ENCODE measurements at regions not wholly inside any gene's neighbourhood (a gene's known extent, or its start where the extent isn't known, plus 50 kb on each side); places are given as distances from the start of the nearest gene placed in this dataset.

DNA sequence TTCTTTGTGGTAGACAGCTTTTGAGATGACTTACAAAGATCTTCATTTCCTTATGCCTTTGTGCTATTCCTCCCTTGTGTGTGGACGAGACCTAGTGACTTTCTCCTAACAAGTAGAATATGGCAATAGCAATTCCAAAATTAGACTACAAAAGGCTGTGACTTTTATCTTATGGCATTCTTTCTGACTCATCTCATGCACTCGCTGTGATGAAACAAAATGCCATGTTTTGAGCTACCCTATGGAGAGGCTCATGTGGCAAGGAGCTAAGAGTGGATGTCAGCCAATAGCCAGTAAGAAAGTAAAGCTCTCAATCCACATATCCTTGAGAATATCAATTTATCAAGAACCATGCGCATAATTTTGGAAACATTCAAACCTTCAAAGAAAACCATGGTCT lies 380.5 kb upstream of the SMC2 start:
- DNase-seq (ENCODE audit: extremely low spot score): no peak
- POLR2A ChIA-PET: no interaction called here
- TF ChIP-seq, protein P1, sequence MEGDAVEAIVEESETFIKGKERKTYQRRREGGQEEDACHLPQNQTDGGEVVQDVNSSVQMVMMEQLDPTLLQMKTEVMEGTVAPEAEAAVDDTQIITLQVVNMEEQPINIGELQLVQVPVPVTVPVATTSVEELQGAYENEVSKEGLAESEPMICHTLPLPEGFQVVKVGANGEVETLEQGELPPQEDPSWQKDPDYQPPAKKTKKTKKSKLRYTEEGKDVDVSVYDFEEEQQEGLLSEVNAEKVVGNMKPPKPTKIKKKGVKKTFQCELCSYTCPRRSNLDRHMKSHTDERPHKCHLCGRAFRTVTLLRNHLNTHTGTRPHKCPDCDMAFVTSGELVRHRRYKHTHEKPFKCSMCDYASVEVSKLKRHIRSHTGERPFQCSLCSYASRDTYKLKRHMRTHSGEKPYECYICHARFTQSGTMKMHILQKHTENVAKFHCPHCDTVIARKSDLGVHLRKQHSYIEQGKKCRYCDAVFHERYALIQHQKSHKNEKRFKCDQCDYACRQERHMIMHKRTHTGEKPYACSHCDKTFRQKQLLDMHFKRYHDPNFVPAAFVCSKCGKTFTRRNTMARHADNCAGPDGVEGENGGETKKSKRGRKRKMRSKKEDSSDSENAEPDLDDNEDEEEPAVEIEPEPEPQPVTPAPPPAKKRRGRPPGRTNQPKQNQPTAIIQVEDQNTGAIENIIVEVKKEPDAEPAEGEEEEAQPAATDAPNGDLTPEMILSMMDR (IDR thresholded peaks at IDR 0.05; ENCODE audit: control extremely low read depth, extremely low read depth, low read depth, missing control alignments): no peak
- CTCF ChIA-PET: interaction anchor here (1.2 kb wide), 1 partner anchor 15 kb away, joined by 4 read pairs; no protein-coding TSS in a partner anchor

DNA sequence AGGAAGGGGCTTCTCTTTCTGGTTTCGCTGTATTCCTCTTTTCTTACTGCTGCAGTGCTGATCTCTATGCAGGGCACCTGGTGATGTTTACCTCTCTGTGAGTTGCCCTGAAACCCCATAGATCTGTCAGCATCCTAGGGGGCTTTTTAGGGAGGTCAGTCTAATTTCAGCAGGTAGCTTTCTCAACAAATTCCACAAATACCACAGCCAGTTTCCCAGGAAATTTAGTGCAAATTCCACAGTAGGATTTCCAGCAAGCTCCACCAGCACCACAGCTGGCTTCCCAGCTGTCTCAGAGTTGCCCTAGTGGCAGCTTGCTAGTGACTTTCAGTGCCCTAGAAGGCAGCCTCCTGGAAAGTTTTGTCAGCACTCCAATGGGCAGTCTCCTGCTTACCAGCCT lies 379.1 kb upstream of the SMC2 start:
- no peak for DNase-seq (ENCODE audit: extremely low spot score)
- TF ChIP-seq, protein P1 (IDR thresholded peaks at IDR 0.05; ENCODE audit: control extremely low read depth, extremely low read depth, low read depth, missing control alignments): no peak
- ChIA-PET CTCF (no interaction called here), POLR2A (no interaction called here)

DNA sequence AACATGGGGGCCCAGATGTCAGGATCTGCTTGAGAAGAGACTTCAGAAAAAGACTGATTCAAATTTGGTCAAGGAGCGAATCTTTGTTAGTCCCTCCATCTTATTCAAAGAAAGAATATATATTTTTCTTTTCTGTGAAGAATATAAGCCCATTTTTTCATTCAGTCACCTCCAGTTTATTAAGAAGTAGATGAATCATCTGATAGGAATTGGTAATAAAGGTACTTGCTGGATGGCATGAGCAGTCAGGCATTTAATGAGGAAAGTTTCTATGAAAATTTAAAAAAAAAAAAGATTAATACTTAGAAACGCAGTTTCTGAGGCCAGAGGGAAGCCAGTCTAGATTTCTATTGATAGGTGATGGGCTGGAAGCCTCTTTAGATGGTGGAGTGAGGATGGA lies 373.1 kb upstream of the SMC2 start:
- no peak for DNase-seq (ENCODE audit: extremely low spot score)
- ChIA-PET CTCF (interaction anchor here (1.0 kb wide), 1 partner anchor 10 kb away, joined by 3 read pairs; no protein-coding TSS in a partner anchor), POLR2A (no interaction called here)
- TF ChIP-seq, protein P1 (IDR thresholded peaks at IDR 0.05; ENCODE audit: control extremely low read depth, extremely low read depth, low read depth, missing control alignments): no peak

- TF ChIP-seq, protein P1 (IDR thresholded peaks at IDR 0.05; ENCODE audit: control extremely low read depth, extremely low read depth, low read depth, missing control alignments): no peak
Observed at GRCh38 chr9:103730866-103731265, 363.2 kb upstream of the SMC2 start.

DNA sequence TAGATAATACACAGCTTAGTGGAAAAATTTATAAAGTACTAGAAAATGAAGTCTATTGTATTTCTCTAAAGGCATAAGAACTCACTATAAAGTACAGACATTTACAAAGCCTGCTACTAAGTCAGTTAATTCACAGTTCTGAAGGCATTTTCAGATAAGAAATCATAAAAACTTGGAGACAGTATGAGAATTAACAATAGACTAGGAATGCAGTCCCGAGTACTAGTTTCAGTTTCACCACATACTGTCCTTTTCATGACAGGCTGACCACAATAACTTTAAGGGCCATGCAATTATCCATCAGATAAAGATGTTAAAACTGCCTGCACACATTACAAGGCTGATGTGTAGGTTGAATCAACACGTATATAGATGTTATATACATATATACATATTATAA lies 362.6 kb upstream of the SMC2 start:
- TF ChIP-seq, protein P1 (IDR thresholded peaks at IDR 0.05; ENCODE audit: control extremely low read depth, extremely low read depth, low read depth, missing control alignments): no peak
- no peak for DNase-seq (ENCODE audit: extremely low spot score)
- ChIA-PET POLR2A (no interaction called here), CTCF (no interaction called here)

More at GRCh38 chr9:103730866-103731265, 363.2 kb upstream of the SMC2 start:
- POLR2A ChIA-PET: no interaction called here
- no peak for DNase-seq (ENCODE audit: extremely low spot score)
- CTCF ChIA-PET: no interaction called here

GRCh38 chr9:103734471-103734870 lies 359.6 kb upstream of the SMC2 start:
- TF ChIP-seq, protein P1 (IDR thresholded peaks at IDR 0.05; ENCODE audit: control extremely low read depth, extremely low read depth, low read depth, missing control alignments): no peak
- DNase-seq (ENCODE audit: extremely low spot score): no peak
- POLR2A ChIA-PET: no interaction called here
- CTCF ChIA-PET: no interaction called here

DNA sequence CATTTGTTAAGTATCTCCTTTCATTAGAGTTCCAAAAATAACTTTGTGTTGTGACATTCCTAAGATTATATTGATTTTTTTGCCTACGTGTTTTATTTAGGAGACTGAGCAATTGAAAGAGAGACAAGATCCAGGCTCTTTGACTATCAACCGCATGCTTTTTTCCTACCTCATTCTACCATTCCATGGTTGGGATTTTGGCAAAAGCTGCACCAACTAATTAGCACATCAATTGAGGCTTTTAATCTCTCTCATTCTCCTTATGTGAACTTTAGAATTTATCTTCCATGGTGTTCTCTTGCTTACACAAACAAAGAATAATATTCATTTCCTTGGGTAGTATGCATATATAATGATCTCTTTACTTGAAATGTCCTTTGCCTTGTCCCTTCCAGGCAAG lies 338.7 kb upstream of the SMC2 start:
- no peak for DNase-seq (ENCODE audit: extremely low spot score)
- ChIA-PET POLR2A (no interaction called here), CTCF (no interaction called here)
- TF ChIP-seq, protein P1 (IDR thresholded peaks at IDR 0.05; ENCODE audit: control extremely low read depth, extremely low read depth, low read depth, missing control alignments): no peak

All from GM10248 (cell line).